PC-3 (cell line): ENCODE measurements at regions not wholly inside any gene's neighbourhood (a gene's known extent, or its start where the extent isn't known, plus 50 kb on each side); places are given as distances from the start of the nearest gene placed in this dataset.

ENCODE experiments used
- CTCF ChIP-seq: fragments of 300-600 bp; sonication (generic); conservative IDR thresholded peaks from 2 replicates; pipeline ENCODE4 v1.5.1; 2017; ENCODE audit warnings: antibody characterized with exemption, low read depth, mild to moderate bottlenecking, low read length
- EZH2 ChIP-seq: fragments of 300-600 bp; sonication (generic); IDR thresholded peaks from one replicate; pipeline ENCODE4 v1.6.1; 2017; ENCODE audit warnings: antibody characterized with exemption, mild to moderate bottlenecking, low read length; ENCODE audit not compliant: unreplicated experiment
- EZH2phosphoT487 ChIP-seq: fragments of 300-600 bp; sonication (generic); IDR thresholded peaks from 2 replicates; pipeline ENCODE4 v1.6.1; 2018; ENCODE audit warnings: mild to moderate bottlenecking, antibody characterized with exemption, low read length, borderline replicate concordance

- TF ChIP-seq CTCF (no peak), EZH2 (no peak), EZH2phosphoT487 (no peak)
Measured at GRCh38 chr2:207479198-207479785, 50.5 kb upstream of the CREB1 start.
